GM21381 (cell line): ENCODE measurements at regions not wholly inside any gene's neighbourhood (a gene's known extent, or its start where the extent isn't known, plus 50 kb on each side); places are given as distances from the start of the nearest gene placed in this dataset.
"Not testable (repeated sequence)": the region's sequence is repeated elsewhere in the genome, so short reads cannot be mapped to it uniquely, and the experiment has no call there.

Source experiments
- ATAC-seq: cut with Tn5 transposase; IDR thresholded peaks from one replicate; pipeline ENCODE4 v1.9.1; 2021; ENCODE audit warnings: mild to moderate bottlenecking, moderate library complexity; ENCODE audit not compliant: unreplicated experiment

GRCh38 chr16:5175266-5175665 lies 77.7 kb upstream of the EEF2KMT start:
- ATAC-seq, result no peak

- ATAC-seq, result no peak
These were observed 68.9 kb upstream of the EEF2KMT start for GRCh38 chr16:5166486-5166885.

- ATAC-seq, result not testable (repeated sequence)
These were observed 67.8 kb upstream of the EEF2KMT start for GRCh38 chr16:5165429-5165828.

GRCh38 chr16:5162801-5163200 lies 65.2 kb upstream of the EEF2KMT start:
- ATAC-seq, result not testable (repeated sequence)

GRCh38 chr16:5161888-5162287 lies 64.3 kb upstream of the EEF2KMT start:
- ATAC-seq, result not testable (repeated sequence)

- ATAC-seq, result not testable (repeated sequence)
These were observed 62.4 kb upstream of the EEF2KMT start for GRCh38 chr16:5160010-5160409.

GRCh38 chr16:5159537-5159936 lies 61.9 kb upstream of the EEF2KMT start:
- ATAC-seq, result not testable (repeated sequence)

- ATAC-seq, result no peak
These were observed 60.9 kb upstream of the EEF2KMT start for GRCh38 chr16:5158494-5158893.

- ATAC-seq, result not testable (repeated sequence)
These were observed 58.9 kb upstream of the EEF2KMT start for GRCh38 chr16:5156486-5156885.

GRCh38 chr16:5154006-5154405 lies 56.4 kb upstream of the EEF2KMT start:
- not testable (repeated sequence) for ATAC-seq

GRCh38 chr16:5151409-5151808 lies 53.8 kb upstream of the EEF2KMT start:
- not testable (repeated sequence) for ATAC-seq
